ENCODE measurements at regions not wholly inside any gene's neighbourhood (a gene's known extent, or its start where the extent isn't known, plus 50 kb on each side); places are given as distances from the start of the nearest gene placed in this dataset.

DNA sequence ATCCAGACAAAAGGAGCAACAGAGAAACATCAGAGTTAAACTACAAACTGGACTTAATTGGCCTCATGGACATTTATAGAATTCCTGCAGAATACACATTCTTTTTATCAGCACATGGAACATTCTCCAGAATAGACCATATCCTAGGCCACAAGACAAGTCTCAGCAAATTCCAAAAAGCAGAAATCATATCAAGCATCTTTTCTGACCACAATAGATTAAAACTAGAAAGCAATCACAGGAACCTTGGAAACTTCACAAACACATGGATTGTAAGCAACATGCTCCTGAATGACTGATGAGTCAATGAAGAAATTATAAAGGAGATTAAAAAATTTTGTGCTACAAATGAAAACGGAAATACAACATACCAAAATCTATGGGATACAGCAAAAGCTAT, 526.7 kb downstream of the PCDH7 start:
- TF ChIP-seq, protein P1, sequence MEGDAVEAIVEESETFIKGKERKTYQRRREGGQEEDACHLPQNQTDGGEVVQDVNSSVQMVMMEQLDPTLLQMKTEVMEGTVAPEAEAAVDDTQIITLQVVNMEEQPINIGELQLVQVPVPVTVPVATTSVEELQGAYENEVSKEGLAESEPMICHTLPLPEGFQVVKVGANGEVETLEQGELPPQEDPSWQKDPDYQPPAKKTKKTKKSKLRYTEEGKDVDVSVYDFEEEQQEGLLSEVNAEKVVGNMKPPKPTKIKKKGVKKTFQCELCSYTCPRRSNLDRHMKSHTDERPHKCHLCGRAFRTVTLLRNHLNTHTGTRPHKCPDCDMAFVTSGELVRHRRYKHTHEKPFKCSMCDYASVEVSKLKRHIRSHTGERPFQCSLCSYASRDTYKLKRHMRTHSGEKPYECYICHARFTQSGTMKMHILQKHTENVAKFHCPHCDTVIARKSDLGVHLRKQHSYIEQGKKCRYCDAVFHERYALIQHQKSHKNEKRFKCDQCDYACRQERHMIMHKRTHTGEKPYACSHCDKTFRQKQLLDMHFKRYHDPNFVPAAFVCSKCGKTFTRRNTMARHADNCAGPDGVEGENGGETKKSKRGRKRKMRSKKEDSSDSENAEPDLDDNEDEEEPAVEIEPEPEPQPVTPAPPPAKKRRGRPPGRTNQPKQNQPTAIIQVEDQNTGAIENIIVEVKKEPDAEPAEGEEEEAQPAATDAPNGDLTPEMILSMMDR (conservative IDR thresholded peaks at IDR 0.05; ENCODE audit: low read length), result no peak
- TF ChIP-seq EZH2phosphoT487 (IDR thresholded peaks at IDR 0.05; ENCODE audit: borderline replicate concordance), result no peak

Data from Loucy (cell line).